HL-60 (cell line): ENCODE measurements at regions not wholly inside any gene's neighbourhood (a gene's known extent, or its start where the extent isn't known, plus 50 kb on each side); places are given as distances from the start of the nearest gene placed in this dataset.

Source experiments
- DNase-seq, 2 experiments: peaks; one replicate each; pipeline ENCODE4 v3.0.0-alpha.2; 2010 to 2020; ENCODE audit warnings: low read depth in 1 of 2, low spot score in 1 of 2
- H3K27ac ChIP-seq: fragments of 250-450 bp; sonication (Bioruptor Pico); replicated peaks from 2 replicates; pipeline ENCODE4 v1.5.1; 2020; ENCODE audit warnings: mild to moderate bottlenecking, moderate library complexity
- H3K27me3 ChIP-seq: fragments of 250-450 bp; sonication (Bioruptor Pico); 2 replicates; pipeline ENCODE4 v1.5.1; 2021; ENCODE audit warnings: mild to moderate bottlenecking, moderate library complexity; ENCODE audit not compliant: insufficient read depth, poor library complexity, severe bottlenecking
- H3K4me3 ChIP-seq: replicated peaks from 2 replicates; pipeline ENCODE4 v1.5.1; 2011; ENCODE audit warnings: mild to moderate bottlenecking, control low read depth, low read length; ENCODE audit not compliant: insufficient read depth
- GABPA ChIP-seq: IDR thresholded peaks from 2 replicates; pipeline ENCODE4 v1.6.1; 2012; ENCODE audit warnings: low read depth
- POLR2AphosphoS5 ChIP-seq: IDR thresholded peaks from 2 replicates; pipeline ENCODE4 v1.6.1; 2012; ENCODE audit warnings: low read depth
- SPI1 ChIP-seq: IDR thresholded peaks from 2 replicates; pipeline ENCODE4 v1.6.1; 2012; ENCODE audit warnings: low read depth, mild to moderate bottlenecking, borderline replicate concordance
- TF ChIP-seq, protein P1 (sequence below): IDR thresholded peaks from 2 replicates; pipeline ENCODE4 v1.6.1; 2012; ENCODE audit warnings: low read depth; ENCODE audit not compliant: insufficient replicate concordance
- TF ChIP-seq, protein P2 (sequence below): IDR thresholded peaks from one replicate; pipeline ENCODE4 v1.5.1; 2011; ENCODE audit warnings: low read length, control low read depth, inconsistent platforms; ENCODE audit not compliant: insufficient read depth

DNA sequence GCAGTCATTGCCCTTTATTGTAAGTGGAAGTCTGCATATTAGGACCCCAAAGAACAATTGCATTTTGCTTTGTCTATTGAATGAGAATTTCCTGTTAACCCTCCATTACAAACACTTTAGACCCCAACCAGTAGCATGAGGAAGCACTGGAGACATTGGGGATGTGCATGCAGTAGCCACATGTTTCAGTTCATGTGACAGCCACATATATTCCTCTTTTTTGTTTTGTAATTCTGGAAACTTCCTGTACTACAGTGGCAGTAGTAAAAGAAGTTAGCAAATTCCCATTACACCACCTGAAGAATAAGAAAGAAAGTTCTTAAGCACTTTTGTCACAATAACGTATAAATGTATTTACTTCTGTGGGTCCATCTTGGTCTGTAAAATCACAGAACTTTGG lies 281.1 kb upstream of the SLC14A2 start:
- DNase-seq = no peak
- Histone ChIP-seq H3K27me3 (peaks cover 6% of the 10 kb centered on the region), H3K27ac (no peak overlapping the region), H3K4me3 (no peak overlapping the region)
- TF ChIP-seq, protein P1, sequence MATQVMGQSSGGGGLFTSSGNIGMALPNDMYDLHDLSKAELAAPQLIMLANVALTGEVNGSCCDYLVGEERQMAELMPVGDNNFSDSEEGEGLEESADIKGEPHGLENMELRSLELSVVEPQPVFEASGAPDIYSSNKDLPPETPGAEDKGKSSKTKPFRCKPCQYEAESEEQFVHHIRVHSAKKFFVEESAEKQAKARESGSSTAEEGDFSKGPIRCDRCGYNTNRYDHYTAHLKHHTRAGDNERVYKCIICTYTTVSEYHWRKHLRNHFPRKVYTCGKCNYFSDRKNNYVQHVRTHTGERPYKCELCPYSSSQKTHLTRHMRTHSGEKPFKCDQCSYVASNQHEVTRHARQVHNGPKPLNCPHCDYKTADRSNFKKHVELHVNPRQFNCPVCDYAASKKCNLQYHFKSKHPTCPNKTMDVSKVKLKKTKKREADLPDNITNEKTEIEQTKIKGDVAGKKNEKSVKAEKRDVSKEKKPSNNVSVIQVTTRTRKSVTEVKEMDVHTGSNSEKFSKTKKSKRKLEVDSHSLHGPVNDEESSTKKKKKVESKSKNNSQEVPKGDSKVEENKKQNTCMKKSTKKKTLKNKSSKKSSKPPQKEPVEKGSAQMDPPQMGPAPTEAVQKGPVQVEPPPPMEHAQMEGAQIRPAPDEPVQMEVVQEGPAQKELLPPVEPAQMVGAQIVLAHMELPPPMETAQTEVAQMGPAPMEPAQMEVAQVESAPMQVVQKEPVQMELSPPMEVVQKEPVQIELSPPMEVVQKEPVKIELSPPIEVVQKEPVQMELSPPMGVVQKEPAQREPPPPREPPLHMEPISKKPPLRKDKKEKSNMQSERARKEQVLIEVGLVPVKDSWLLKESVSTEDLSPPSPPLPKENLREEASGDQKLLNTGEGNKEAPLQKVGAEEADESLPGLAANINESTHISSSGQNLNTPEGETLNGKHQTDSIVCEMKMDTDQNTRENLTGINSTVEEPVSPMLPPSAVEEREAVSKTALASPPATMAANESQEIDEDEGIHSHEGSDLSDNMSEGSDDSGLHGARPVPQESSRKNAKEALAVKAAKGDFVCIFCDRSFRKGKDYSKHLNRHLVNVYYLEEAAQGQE = no peak
- no peak for TF ChIP-seq SPI1
- no peak for TF ChIP-seq GABPA
- TF ChIP-seq, protein P2, sequence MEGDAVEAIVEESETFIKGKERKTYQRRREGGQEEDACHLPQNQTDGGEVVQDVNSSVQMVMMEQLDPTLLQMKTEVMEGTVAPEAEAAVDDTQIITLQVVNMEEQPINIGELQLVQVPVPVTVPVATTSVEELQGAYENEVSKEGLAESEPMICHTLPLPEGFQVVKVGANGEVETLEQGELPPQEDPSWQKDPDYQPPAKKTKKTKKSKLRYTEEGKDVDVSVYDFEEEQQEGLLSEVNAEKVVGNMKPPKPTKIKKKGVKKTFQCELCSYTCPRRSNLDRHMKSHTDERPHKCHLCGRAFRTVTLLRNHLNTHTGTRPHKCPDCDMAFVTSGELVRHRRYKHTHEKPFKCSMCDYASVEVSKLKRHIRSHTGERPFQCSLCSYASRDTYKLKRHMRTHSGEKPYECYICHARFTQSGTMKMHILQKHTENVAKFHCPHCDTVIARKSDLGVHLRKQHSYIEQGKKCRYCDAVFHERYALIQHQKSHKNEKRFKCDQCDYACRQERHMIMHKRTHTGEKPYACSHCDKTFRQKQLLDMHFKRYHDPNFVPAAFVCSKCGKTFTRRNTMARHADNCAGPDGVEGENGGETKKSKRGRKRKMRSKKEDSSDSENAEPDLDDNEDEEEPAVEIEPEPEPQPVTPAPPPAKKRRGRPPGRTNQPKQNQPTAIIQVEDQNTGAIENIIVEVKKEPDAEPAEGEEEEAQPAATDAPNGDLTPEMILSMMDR = no peak

DNA sequence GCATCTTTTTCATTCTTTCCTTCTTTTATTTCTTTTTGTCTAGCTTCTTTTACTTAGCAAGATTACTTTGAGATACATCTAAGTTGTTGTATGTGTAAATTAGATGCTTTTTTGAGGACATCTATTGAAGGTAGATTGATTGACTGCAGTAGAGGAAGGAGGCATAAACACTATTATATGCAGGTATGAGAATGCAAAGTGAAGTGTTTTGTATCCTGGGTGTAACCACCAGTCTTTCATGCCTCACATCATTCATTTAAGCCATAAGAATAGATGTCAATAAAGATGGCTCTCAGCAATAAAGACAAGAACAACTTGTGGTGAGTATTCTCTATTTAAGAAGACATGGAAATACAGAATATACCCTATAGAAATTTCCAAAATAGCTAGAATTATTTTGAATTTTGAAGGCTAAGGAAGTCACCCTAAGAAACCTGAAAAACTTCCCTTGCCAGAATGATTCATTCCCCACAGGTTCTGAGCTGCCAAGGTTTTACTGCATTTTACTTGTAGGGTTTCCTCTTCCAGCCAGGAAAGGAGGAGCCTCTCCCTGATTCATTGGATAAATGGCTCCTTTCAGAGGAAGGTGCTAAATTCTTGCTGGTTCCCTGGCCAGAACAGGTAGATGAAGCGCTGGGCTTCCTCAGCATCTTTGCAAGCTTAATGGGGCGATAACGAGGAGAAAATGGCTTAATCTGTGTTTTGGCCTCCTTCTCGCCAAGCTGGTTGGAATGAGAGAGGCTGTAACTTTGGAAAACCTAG lies 279.8 kb upstream of the SLC14A2 start:
- no peak overlapping the region for H3K27ac ChIP-seq
- DNase-seq = no peak
- TF ChIP-seq, protein P1 = no peak
- no peak for TF ChIP-seq POLR2AphosphoS5
- no peak for TF ChIP-seq SPI1
- TF ChIP-seq, protein P2 = no peak
- TF ChIP-seq GABPA = no peak
- H3K27me3 ChIP-seq = peaks cover 8% of the 10 kb centered on the region
- no peak overlapping the region for H3K4me3 ChIP-seq

DNA sequence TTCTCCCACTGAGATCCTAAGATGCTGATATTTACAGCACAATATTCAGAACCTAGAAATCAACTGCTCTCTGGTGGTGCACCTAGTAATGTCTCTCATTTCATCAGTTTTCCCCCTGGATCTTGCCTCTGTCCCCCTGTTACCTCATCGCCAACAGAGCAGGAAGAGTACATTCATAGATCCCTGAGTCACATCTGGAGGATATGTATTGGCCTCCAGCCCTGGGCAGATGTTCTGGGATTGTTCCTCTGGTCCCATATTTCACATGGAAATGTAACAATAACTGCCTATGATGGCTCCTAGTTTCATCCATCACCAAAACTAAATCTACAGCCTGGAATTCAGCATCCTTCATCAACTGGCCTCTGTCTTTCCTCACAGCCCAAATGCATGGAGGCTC lies 278.8 kb upstream of the SLC14A2 start:
- no peak for DNase-seq
- Histone ChIP-seq H3K27me3 (peaks cover 12% of the 10 kb centered on the region), H3K4me3 (no peak overlapping the region), H3K27ac (no peak overlapping the region)
- TF ChIP-seq, protein P1 = no peak
- TF ChIP-seq POLR2AphosphoS5 (no peak), GABPA (no peak), SPI1 (no peak)
- TF ChIP-seq, protein P2 = no peak
